GM23338 (cell line): ENCODE measurements at regions not wholly inside any gene's neighbourhood (a gene's known extent, or its start where the extent isn't known, plus 50 kb on each side); places are given as distances from the start of the nearest gene placed in this dataset.

Experiments
- ATAC-seq: fragments of 200-7000 bp; cut with Tn5 transposase; 3 replicates; pipeline ENCODE4 v1.9.1; 2020
- DNase-seq: peaks from one replicate; pipeline ENCODE4 v3.0.0-alpha.2; 2015; ENCODE audit warnings: low spot score
- H2AFZ ChIP-seq: fragments of 200-600 bp; sonication (generic); 2 replicates; pipeline ENCODE4 v1.8.0; 2016; ENCODE audit warnings: antibody characterized with exemption, mild to moderate bottlenecking, moderate library complexity
- H3F3A ChIP-seq: fragments of 200-600 bp; sonication (generic); replicated peaks from 2 replicates; pipeline ENCODE4 v1.8.0; 2017; ENCODE audit warnings: antibody characterized with exemption, mixed run types, low read depth
- H3K27ac ChIP-seq: fragments of 200-600 bp; sonication (generic); 2 replicates; pipeline ENCODE4 v1.6.1; 2016; ENCODE audit warnings: low read depth
- H3K27me3 ChIP-seq: fragments of 200-600 bp; sonication (generic); 2 replicates; pipeline ENCODE4 v1.8.0; 2016; ENCODE audit warnings: mild to moderate bottlenecking, mixed run types, moderate library complexity; ENCODE audit not compliant: insufficient read depth
- H3K36me3 ChIP-seq: fragments of 200-600 bp; sonication (generic); 2 replicates; pipeline ENCODE4 v1.8.0; 2016; ENCODE audit warnings: mild to moderate bottlenecking; ENCODE audit not compliant: insufficient read depth
- H3K4me1 ChIP-seq: fragments of 200-600 bp; sonication (generic); 2 replicates; pipeline ENCODE4 v1.8.0; 2016; ENCODE audit warnings: mild to moderate bottlenecking, moderate library complexity; ENCODE audit not compliant: insufficient read depth
- H3K4me2 ChIP-seq: fragments of 200-600 bp; sonication (generic); 2 replicates; pipeline ENCODE4 v1.7.1; 2017; ENCODE audit warnings: mixed run types
- H3K4me3 ChIP-seq: fragments of 200-600 bp; sonication (generic); 2 replicates; pipeline ENCODE4 v1.6.1; 2016; ENCODE audit warnings: mixed run types
- H3K79me2 ChIP-seq: fragments of 200-600 bp; sonication (generic); replicated peaks from 2 replicates; pipeline ENCODE4 v1.8.0; 2017; ENCODE audit warnings: mild to moderate bottlenecking; ENCODE audit not compliant: insufficient read depth
- H3K9me2 ChIP-seq: fragments of 200-600 bp; sonication (generic); 2 replicates; pipeline ENCODE4 v1.8.0; 2017; ENCODE audit not compliant: insufficient read depth
- H4K20me1 ChIP-seq: fragments of 200-600 bp; sonication (generic); replicated peaks from 2 replicates; pipeline ENCODE4 v1.8.0; 2017; ENCODE audit warnings: mild to moderate bottlenecking; ENCODE audit not compliant: insufficient read depth
- H3K27ac Mint-ChIP-seq: 2 replicates; pipeline ENCODE4 v1.8.0; 2020; ENCODE audit warnings: inconsistent platforms, mild to moderate bottlenecking, moderate library complexity, mixed read lengths
- H3K27me3 Mint-ChIP-seq: 3 replicates; pipeline ENCODE4 v1.8.0; 2022; ENCODE audit warnings: low read depth, mild to moderate bottlenecking, moderate library complexity, mixed read lengths, inconsistent platforms; ENCODE audit not compliant: insufficient read depth, poor library complexity
- H3K36me3 Mint-ChIP-seq: 3 replicates; pipeline ENCODE4 v1.8.0; 2021; ENCODE audit warnings: low read depth, mild to moderate bottlenecking, inconsistent platforms, moderate library complexity, mixed read lengths
- H3K4me1 Mint-ChIP-seq: 3 replicates; pipeline ENCODE4 v1.8.0; 2020; ENCODE audit warnings: mild to moderate bottlenecking, inconsistent platforms, mixed read lengths
- H3K4me3 Mint-ChIP-seq: 3 replicates; pipeline ENCODE4 v1.8.0; 2021; ENCODE audit warnings: moderate library complexity, mild to moderate bottlenecking, inconsistent platforms, mixed read lengths
- H3K9me3 Mint-ChIP-seq: 3 replicates; pipeline ENCODE4 v1.8.0; 2020; ENCODE audit warnings: moderate library complexity, mild to moderate bottlenecking, inconsistent platforms, mixed read lengths
- CREB1 ChIP-seq: fragments of 250-450 bp; sonication (Bioruptor Pico); IDR thresholded peaks from 2 replicates; pipeline ENCODE4 v1.5.0; 2020; ENCODE audit warnings: low read depth, mild to moderate bottlenecking, moderate library complexity
- ETS1 ChIP-seq: IDR thresholded peaks from 2 replicates; pipeline ENCODE4 v1.6.1; 2016; ENCODE audit warnings: antibody characterized with exemption
- EZH2 ChIP-seq: fragments of 200-600 bp; sonication (generic); IDR thresholded peaks from one replicate; pipeline ENCODE4 v1.8.0; 2017; ENCODE audit warnings: antibody characterized with exemption, mild to moderate bottlenecking, low read depth; ENCODE audit not compliant: unreplicated experiment
- EZH2phosphoT487 ChIP-seq: fragments of 200-600 bp; sonication (generic); IDR thresholded peaks from one replicate; pipeline ENCODE4 v1.8.1; 2018; ENCODE audit warnings: antibody characterized with exemption; ENCODE audit not compliant: unreplicated experiment
- JUNB ChIP-seq: IDR thresholded peaks from one replicate; pipeline ENCODE4 v1.6.1; 2016; ENCODE audit warnings: antibody characterized with exemption; ENCODE audit not compliant: unreplicated experiment
- NANOG ChIP-seq: IDR thresholded peaks from 2 replicates; pipeline ENCODE4 v1.6.1; 2016; ENCODE audit warnings: antibody characterized with exemption, borderline replicate concordance
- POLR2AphosphoS5 ChIP-seq: IDR thresholded peaks from 2 replicates; pipeline ENCODE4 v1.6.1; 2016; ENCODE audit warnings: antibody characterized with exemption, low read depth
- STAT1 ChIP-seq: IDR thresholded peaks from one replicate; pipeline ENCODE4 v1.6.1; 2016; ENCODE audit warnings: antibody characterized with exemption; ENCODE audit not compliant: unreplicated experiment
- ZNF331 ChIP-seq: fragments of 250-450 bp; sonication (Bioruptor Pico); IDR thresholded peaks from 2 replicates; pipeline ENCODE4 v1.5.0; 2020; ENCODE audit warnings: low read depth, mild to moderate bottlenecking, moderate library complexity
- TF ChIP-seq, protein P1 (sequence below): IDR thresholded peaks from one replicate; pipeline ENCODE4 v1.6.1; 2018; ENCODE audit warnings: antibody characterized with exemption; ENCODE audit not compliant: unreplicated experiment
- TF ChIP-seq, protein P2 (sequence below): fragments of 250-450 bp; sonication (Bioruptor Pico); IDR thresholded peaks from 2 replicates; pipeline ENCODE4 v1.5.0; 2020; ENCODE audit warnings: mild to moderate bottlenecking, moderate library complexity

GRCh38 chr18:42659187-42659586 lies 456.3 kb downstream of the RIT2 start (continued):
- TF ChIP-seq, protein P1, sequence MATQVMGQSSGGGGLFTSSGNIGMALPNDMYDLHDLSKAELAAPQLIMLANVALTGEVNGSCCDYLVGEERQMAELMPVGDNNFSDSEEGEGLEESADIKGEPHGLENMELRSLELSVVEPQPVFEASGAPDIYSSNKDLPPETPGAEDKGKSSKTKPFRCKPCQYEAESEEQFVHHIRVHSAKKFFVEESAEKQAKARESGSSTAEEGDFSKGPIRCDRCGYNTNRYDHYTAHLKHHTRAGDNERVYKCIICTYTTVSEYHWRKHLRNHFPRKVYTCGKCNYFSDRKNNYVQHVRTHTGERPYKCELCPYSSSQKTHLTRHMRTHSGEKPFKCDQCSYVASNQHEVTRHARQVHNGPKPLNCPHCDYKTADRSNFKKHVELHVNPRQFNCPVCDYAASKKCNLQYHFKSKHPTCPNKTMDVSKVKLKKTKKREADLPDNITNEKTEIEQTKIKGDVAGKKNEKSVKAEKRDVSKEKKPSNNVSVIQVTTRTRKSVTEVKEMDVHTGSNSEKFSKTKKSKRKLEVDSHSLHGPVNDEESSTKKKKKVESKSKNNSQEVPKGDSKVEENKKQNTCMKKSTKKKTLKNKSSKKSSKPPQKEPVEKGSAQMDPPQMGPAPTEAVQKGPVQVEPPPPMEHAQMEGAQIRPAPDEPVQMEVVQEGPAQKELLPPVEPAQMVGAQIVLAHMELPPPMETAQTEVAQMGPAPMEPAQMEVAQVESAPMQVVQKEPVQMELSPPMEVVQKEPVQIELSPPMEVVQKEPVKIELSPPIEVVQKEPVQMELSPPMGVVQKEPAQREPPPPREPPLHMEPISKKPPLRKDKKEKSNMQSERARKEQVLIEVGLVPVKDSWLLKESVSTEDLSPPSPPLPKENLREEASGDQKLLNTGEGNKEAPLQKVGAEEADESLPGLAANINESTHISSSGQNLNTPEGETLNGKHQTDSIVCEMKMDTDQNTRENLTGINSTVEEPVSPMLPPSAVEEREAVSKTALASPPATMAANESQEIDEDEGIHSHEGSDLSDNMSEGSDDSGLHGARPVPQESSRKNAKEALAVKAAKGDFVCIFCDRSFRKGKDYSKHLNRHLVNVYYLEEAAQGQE: no peak
- TF ChIP-seq CREB1 (CRISPR knock-in tag): no peak

DNA sequence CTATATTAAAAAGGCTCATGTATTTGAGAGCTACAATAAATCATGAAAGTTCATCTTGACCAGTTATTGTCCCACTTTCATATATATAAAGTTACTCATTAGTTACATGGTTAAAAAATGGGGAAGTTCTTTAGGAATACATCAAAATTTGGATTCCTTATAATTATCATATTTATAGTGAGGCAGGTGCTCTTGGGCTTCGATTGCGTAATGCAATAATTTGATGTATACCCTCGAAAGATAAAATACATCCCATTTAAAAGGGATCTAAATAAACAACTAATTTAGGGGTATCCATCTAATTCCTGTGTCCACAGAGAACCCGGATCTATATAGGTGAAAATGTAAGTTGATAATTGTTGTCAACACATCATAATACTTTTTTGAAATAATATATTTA lies 444.6 kb downstream of the RIT2 start:
- Mint-ChIP-seq H3K27me3 (no peaks in the 10 kb centered on the region), H3K27ac (no peak overlapping the region), H3K4me3 (no peak overlapping the region), H3K9me3 (no peaks in the 10 kb centered on the region), H3K4me1 (no peaks in the 10 kb centered on the region; the same call in 2 of the 3 replicates), H3K36me3 (no peaks in the 10 kb centered on the region)
- Histone ChIP-seq H3K4me1 (peaks cover 13% of the 10 kb centered on the region), H3K4me3 (no peak overlapping the region), H2AFZ (no peak overlapping the region), H3F3A (no peaks in the 10 kb centered on the region), H3K79me2 (no peaks in the 10 kb centered on the region), H3K36me3 (no peaks in the 10 kb centered on the region), H3K27ac (no peak overlapping the region), H3K4me2 (no peak overlapping the region), H3K9me2 (no peaks in the 10 kb centered on the region), H3K27me3 (no peaks in the 10 kb centered on the region), H4K20me1 (no peaks in the 10 kb centered on the region)
- ATAC-seq (no peak), DNase-seq (no peak)
- TF ChIP-seq, protein P1: no peak
- TF ChIP-seq JUNB (no peak), STAT1 (no peak), POLR2AphosphoS5 (no peak), EZH2 (no peak), CREB1 (CRISPR knock-in tag) (no peak), NANOG (no peak), ZNF331 (CRISPR knock-in tag) (no peak), ETS1 (no peak), EZH2phosphoT487 (no peak)
- TF ChIP-seq, protein P2, sequence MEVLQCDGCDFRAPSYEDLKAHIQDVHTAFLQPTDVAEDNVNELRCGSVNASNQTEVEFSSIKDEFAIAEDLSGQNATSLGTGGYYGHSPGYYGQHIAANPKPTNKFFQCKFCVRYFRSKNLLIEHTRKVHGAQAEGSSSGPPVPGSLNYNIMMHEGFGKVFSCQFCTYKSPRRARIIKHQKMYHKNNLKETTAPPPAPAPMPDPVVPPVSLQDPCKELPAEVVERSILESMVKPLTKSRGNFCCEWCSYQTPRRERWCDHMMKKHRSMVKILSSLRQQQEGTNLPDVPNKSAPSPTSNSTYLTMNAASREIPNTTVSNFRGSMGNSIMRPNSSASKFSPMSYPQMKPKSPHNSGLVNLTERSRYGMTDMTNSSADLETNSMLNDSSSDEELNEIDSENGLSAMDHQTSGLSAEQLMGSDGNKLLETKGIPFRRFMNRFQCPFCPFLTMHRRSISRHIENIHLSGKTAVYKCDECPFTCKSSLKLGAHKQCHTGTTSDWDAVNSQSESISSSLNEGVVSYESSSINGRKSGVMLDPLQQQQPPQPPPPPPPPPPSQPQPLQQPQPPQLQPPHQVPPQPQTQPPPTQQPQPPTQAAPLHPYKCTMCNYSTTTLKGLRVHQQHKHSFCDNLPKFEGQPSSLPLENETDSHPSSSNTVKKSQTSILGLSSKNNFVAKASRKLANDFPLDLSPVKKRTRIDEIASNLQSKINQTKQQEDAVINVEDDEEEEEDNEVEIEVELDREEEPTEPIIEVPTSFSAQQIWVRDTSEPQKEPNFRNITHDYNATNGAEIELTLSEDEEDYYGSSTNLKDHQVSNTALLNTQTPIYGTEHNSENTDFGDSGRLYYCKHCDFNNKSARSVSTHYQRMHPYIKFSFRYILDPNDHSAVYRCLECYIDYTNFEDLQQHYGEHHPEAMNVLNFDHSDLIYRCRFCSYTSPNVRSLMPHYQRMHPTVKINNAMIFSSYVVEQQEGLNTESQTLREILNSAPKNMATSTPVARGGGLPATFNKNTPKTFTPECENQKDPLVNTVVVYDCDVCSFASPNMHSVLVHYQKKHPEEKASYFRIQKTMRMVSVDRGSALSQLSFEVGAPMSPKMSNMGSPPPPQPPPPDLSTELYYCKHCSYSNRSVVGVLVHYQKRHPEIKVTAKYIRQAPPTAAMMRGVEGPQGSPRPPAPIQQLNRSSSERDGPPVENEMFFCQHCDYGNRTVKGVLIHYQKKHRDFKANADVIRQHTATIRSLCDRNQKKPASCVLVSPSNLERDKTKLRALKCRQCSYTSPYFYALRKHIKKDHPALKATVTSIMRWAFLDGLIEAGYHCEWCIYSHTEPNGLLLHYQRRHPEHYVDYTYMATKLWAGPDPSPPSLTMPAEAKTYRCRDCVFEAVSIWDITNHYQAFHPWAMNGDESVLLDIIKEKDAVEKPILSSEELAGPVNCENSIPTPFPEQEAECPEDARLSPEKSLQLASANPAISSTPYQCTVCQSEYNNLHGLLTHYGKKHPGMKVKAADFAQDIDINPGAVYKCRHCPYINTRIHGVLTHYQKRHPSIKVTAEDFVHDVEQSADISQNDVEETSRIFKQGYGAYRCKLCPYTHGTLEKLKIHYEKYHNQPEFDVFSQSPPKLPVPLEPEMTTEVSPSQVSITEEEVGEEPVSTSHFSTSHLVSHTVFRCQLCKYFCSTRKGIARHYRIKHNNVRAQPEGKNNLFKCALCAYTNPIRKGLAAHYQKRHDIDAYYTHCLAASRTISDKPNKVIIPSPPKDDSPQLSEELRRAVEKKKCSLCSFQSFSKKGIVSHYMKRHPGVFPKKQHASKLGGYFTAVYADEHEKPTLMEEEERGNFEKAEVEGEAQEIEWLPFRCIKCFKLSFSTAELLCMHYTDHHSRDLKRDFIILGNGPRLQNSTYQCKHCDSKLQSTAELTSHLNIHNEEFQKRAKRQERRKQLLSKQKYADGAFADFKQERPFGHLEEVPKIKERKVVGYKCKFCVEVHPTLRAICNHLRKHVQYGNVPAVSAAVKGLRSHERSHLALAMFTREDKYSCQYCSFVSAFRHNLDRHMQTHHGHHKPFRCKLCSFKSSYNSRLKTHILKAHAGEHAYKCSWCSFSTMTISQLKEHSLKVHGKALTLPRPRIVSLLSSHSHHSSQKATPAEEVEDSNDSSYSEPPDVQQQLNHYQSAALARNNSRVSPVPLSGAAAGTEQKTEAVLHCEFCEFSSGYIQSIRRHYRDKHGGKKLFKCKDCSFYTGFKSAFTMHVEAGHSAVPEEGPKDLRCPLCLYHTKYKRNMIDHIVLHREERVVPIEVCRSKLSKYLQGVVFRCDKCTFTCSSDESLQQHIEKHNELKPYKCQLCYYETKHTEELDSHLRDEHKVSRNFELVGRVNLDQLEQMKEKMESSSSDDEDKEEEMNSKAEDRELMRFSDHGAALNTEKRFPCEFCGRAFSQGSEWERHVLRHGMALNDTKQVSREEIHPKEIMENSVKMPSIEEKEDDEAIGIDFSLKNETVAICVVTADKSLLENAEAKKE: no peak
